ENCODE measurements at regions not wholly inside any gene's neighbourhood (a gene's known extent, or its start where the extent isn't known, plus 50 kb on each side); places are given as distances from the start of the nearest gene placed in this dataset.

GRCh38 chr18:29418136-29418535 is 1241.2 kb upstream of the CDH2 start:
- H3K27ac Mint-ChIP-seq = no peak overlapping the region

GRCh38 chr18:29406996-29407395 is 1230.1 kb upstream of the CDH2 start:
- H3K79me2 ChIP-seq (ENCODE audit: control insufficient read depth, insufficient read depth, low read length) = no peaks in the 10 kb centered on the region
- no peaks in the 10 kb centered on the region for H3K36me3 ChIP-seq (replicated peaks in 1 of 2; ENCODE audit: control extremely low read depth in 1 of 2, control insufficient read depth in 1 of 2, extremely low read depth in 1 of 2, insufficient read depth in 2 of 2, low read length in 1 of 2)
- TF ChIP-seq EZH2 (IDR thresholded peaks at IDR 0.05; ENCODE audit: borderline replicate concordance, insufficient read depth, low read depth, low read length, poor library complexity, severe bottlenecking) (no peak), CTCF (IDR thresholded peaks at IDR 0.05) (no peak)
- intact Hi-C loops (cut with micrococcal nuclease) = no loop called here
- no peak overlapping the region for H3K4me2 ChIP-seq (replicated peaks; ENCODE audit: low read depth, low read length, poor library complexity, severe bottlenecking)
- no peaks in the 10 kb centered on the region for H4K20me1 ChIP-seq (ENCODE audit: control insufficient read depth, insufficient read depth, low read length, poor library complexity, severe bottlenecking)
- H2AFZ ChIP-seq (ENCODE audit: insufficient read depth, low read depth, low read length, poor library complexity, severe bottlenecking) = no peak overlapping the region
- no CpG with 5 or more reads among the region's 1 CpG for WGBS (ENCODE audit: insufficient coverage)
- no peak for DNase-seq
- Mint-ChIP-seq H3K9me3 (ENCODE audit: insufficient read depth) (peaks cover 2% of the 10 kb centered on the region), H3K4me1 (no peaks in the 10 kb centered on the region), H3K27ac (no peak overlapping the region), H3K4me3 (no peak overlapping the region), H3K27me3 (no peaks in the 10 kb centered on the region)
- ATAC-seq (ENCODE audit: low read depth) = no peak
- no peaks in the 10 kb centered on the region for H3K27me3 ChIP-seq (replicated peaks in 1 of 4; ENCODE audit: control extremely low read depth in 1 of 4, control insufficient read depth in 3 of 4, insufficient read depth in 4 of 4, low read length in 3 of 4)
- H3K4me1 ChIP-seq (ENCODE audit: control insufficient read depth in 2 of 2, insufficient read depth in 2 of 2, low read length in 2 of 2) = no peaks in the 10 kb centered on the region
- H3K9me3 ChIP-seq (ENCODE audit: control extremely low read depth in 1 of 3, control insufficient read depth in 2 of 3, insufficient read depth in 1 of 3, low read length in 2 of 3) = no peaks in the 10 kb centered on the region
- H3K9ac ChIP-seq (ENCODE audit: low read length) = no peak overlapping the region
- CTCF ChIA-PET = no interaction called here
- POLR2A ChIA-PET = no interaction called here
- no peak overlapping the region for H3K4me3 ChIP-seq (ENCODE audit: control extremely low read depth in 1 of 5, extremely low read depth in 1 of 5, insufficient read depth in 1 of 5, low read depth in 2 of 5, low read length in 4 of 5)
- H3K27ac ChIP-seq (ENCODE audit: low read length in 2 of 2) = no peak overlapping the region

More at GRCh38 chr18:29418136-29418535, 1241.2 kb upstream of the CDH2 start:
- ChIA-PET CTCF (no interaction called here), POLR2A (no interaction called here)
- no peaks in the 10 kb centered on the region for H3K27me3 ChIP-seq (replicated peaks in 1 of 4; ENCODE audit: control extremely low read depth in 1 of 4, control insufficient read depth in 3 of 4, insufficient read depth in 4 of 4, low read length in 3 of 4)
- H3K4me3 ChIP-seq (ENCODE audit: control extremely low read depth in 1 of 5, extremely low read depth in 1 of 5, insufficient read depth in 1 of 5, low read depth in 2 of 5, low read length in 4 of 5) = no peak overlapping the region
- no peak overlapping the region for H2AFZ ChIP-seq (ENCODE audit: insufficient read depth, low read depth, low read length, poor library complexity, severe bottlenecking)
- TF ChIP-seq EZH2 (IDR thresholded peaks at IDR 0.05; ENCODE audit: borderline replicate concordance, insufficient read depth, low read depth, low read length, poor library complexity, severe bottlenecking) = no peak
- no peak for TF ChIP-seq CTCF (IDR thresholded peaks at IDR 0.05)
- no peak overlapping the region for H3K9ac ChIP-seq (ENCODE audit: low read length)
- Mint-ChIP-seq H3K27me3 (no peaks in the 10 kb centered on the region), H3K4me3 (no peak overlapping the region), H3K4me1 (no peaks in the 10 kb centered on the region), H3K9me3 (ENCODE audit: insufficient read depth) (peaks cover 7% of the 10 kb centered on the region)
- no peaks in the 10 kb centered on the region for H3K79me2 ChIP-seq (ENCODE audit: control insufficient read depth, insufficient read depth, low read length)
- intact Hi-C loops (cut with micrococcal nuclease) = no loop called here
- no peak for ATAC-seq (ENCODE audit: low read depth)
- peaks cover 0 to 3% (median 2%) of the 10 kb centered on the region in 3 donors for H3K9me3 ChIP-seq (ENCODE audit: control extremely low read depth in 1 of 3, control insufficient read depth in 2 of 3, insufficient read depth in 1 of 3, low read length in 2 of 3)
- H3K4me2 ChIP-seq (replicated peaks; ENCODE audit: low read depth, low read length, poor library complexity, severe bottlenecking) = no peak overlapping the region
- H3K27ac ChIP-seq (ENCODE audit: low read length in 2 of 2) = no peak overlapping the region
- H3K36me3 ChIP-seq (replicated peaks in 1 of 2; ENCODE audit: control extremely low read depth in 1 of 2, control insufficient read depth in 1 of 2, extremely low read depth in 1 of 2, insufficient read depth in 2 of 2, low read length in 1 of 2) = no peaks in the 10 kb centered on the region
- DNase-seq = no peak
- no peaks in the 10 kb centered on the region for H3K4me1 ChIP-seq (ENCODE audit: control insufficient read depth in 2 of 2, insufficient read depth in 2 of 2, low read length in 2 of 2)
- no peaks in the 10 kb centered on the region for H4K20me1 ChIP-seq (ENCODE audit: control insufficient read depth, insufficient read depth, low read length, poor library complexity, severe bottlenecking)

Measured in B cell (primary cell).